H1 (cell line): ENCODE measurements at regions not wholly inside any gene's neighbourhood (a gene's known extent, or its start where the extent isn't known, plus 50 kb on each side); places are given as distances from the start of the nearest gene placed in this dataset.

Experiments used
- CTCF ChIA-PET: fragments of 300-600 bp; sonication (Branson Sonifier 250); formaldehyde crosslinking; loops from one replicate; lab custom pipeline; 2021; ENCODE audit not compliant: partially characterized antibody; lab: Charles Lee
- POLR2A ChIA-PET: fragments of 300-600 bp; sonication (Branson Sonifier 250); formaldehyde crosslinking; loops from one replicate; lab custom pipeline; 2021; ENCODE audit warnings: inconsistent platforms; ENCODE audit not compliant: partially characterized antibody; lab: Charles Lee
- DNase-seq, 2 experiments: peaks; one replicate each; pipeline versions ENCODE4 v3.0.0 to v3.0.0-alpha.2; 2010 to 2022; ENCODE audit warnings: low spot score in 2 of 2, low read depth in 1 of 2, mixed read lengths in 1 of 2
- FAIRE-seq: peaks from 2 replicates; lab custom pipeline; 2011; peaks lifted over from hg19 to GRCh38; lab: Jason Lieb, UNC
- H2AFZ ChIP-seq: 2 replicates; pipeline ENCODE4 v1.8.1; 2012; ENCODE audit warnings: low read length, inconsistent platforms
- H2AK5ac ChIP-seq: 2 replicates; pipeline ENCODE4 v1.6.1; 2013; ENCODE audit warnings: low read depth, low read length
- H2BK120ac ChIP-seq: replicated peaks from 2 replicates; pipeline ENCODE3; 2013; ENCODE audit warnings: low read depth, low read length, inconsistent platforms
- H2BK12ac ChIP-seq: 2 replicates; pipeline ENCODE4 v1.6.1; 2013; ENCODE audit warnings: low read depth, low read length
- H2BK15ac ChIP-seq: 2 replicates; pipeline ENCODE4 v1.6.1; 2013; ENCODE audit warnings: low read length
- H2BK20ac ChIP-seq: 2 replicates; pipeline ENCODE4 v1.6.1; 2013; ENCODE audit warnings: low read length
- H2BK5ac ChIP-seq: 2 replicates; pipeline ENCODE4 v1.6.1; 2013; ENCODE audit warnings: low read depth, low read length
- H3K14ac ChIP-seq: 2 replicates; pipeline ENCODE4 v1.6.1; 2013; ENCODE audit warnings: inconsistent platforms; ENCODE audit not compliant: insufficient read length
- H3K18ac ChIP-seq: 2 replicates; pipeline ENCODE4 v1.6.1; 2013; ENCODE audit warnings: low read length; ENCODE audit errors: extremely low read depth
- H3K23ac ChIP-seq: 2 replicates; pipeline ENCODE4 v1.6.1; 2013; ENCODE audit warnings: inconsistent platforms; ENCODE audit not compliant: insufficient read length
- H3K23me2 ChIP-seq: 2 replicates; pipeline ENCODE4 v1.6.1; 2013; ENCODE audit warnings: low read depth, low read length
- H3K27ac ChIP-seq: 2 replicates; pipeline ENCODE4 v1.6.1; 2011; ENCODE audit warnings: low read depth, low read length, inconsistent platforms
- H3K27me3 ChIP-seq, 4 experiments: replicated peaks in 1 of 4; 1 replicate in 1 of 4; 2 replicates in 3 of 4; pipeline versions ENCODE4 v1.6.1 to v1.8.1; 2011 to 2013; ENCODE audit warnings: low read length in 3 of 4, mild to moderate bottlenecking in 3 of 4, inconsistent platforms in 2 of 4, mixed read lengths in 2 of 4, moderate library complexity in 1 of 4; ENCODE audit not compliant: control insufficient read depth in 3 of 4, insufficient read depth in 3 of 4; ENCODE audit errors: extremely low read depth in 1 of 4
- H3K36me3 ChIP-seq, 4 experiments: 2 replicates each; pipeline versions ENCODE4 v1.6.1 to v1.8.1; 2011 to 2013; ENCODE audit warnings: mild to moderate bottlenecking in 4 of 4, low read length in 3 of 4, moderate library complexity in 2 of 4, control low read depth in 1 of 4, inconsistent platforms in 1 of 4; ENCODE audit not compliant: insufficient read depth in 4 of 4, control insufficient read depth in 2 of 4
- H3K4ac ChIP-seq: replicated peaks from 2 replicates; pipeline ENCODE3; 2013; ENCODE audit warnings: low read length, low read depth, mixed read lengths, inconsistent platforms; ENCODE audit not compliant: insufficient read length
- H3K4me1 ChIP-seq, 4 experiments: replicated peaks in 1 of 4; 1 replicate in 1 of 4; 2 replicates in 3 of 4; pipeline versions ENCODE4 v1.6.1 to v1.8.1; 2011 to 2013; ENCODE audit warnings: low read length in 3 of 4, inconsistent platforms in 2 of 4, mixed read lengths in 1 of 4; ENCODE audit not compliant: insufficient read depth in 4 of 4, control insufficient read depth in 3 of 4
- H3K4me2 ChIP-seq, 2 experiments: 2 replicates each; pipeline versions ENCODE4 v1.6.1 to v1.8.1; 2011 to 2013; ENCODE audit warnings: low read depth in 2 of 2, low read length in 2 of 2, control low read depth in 1 of 2, inconsistent platforms in 1 of 2, mild to moderate bottlenecking in 1 of 2; ENCODE audit not compliant: insufficient read depth in 1 of 2
- H3K4me3 ChIP-seq, 4 experiments: fragments of 200-600, 300-600 bp in 1 of 4; sonication (generic), shearing (Covaris generic), sonication (Bioruptor Twin) in 1 of 4; 2 replicates each; pipeline versions ENCODE4 v1.5.1 to v1.8.1; 2011 to 2016; ENCODE audit warnings: low read length in 4 of 4, low read depth in 3 of 4, control low read depth in 2 of 4, inconsistent platforms in 2 of 4, mild to moderate bottlenecking in 2 of 4, mixed read lengths in 1 of 4, moderate library complexity in 1 of 4; ENCODE audit not compliant: insufficient read depth in 2 of 4; ENCODE audit errors: extremely low read depth in 1 of 4
- H3K56ac ChIP-seq: replicated peaks from 2 replicates; pipeline ENCODE3; 2013; ENCODE audit warnings: low read depth, mild to moderate bottlenecking, mixed read lengths, low read length, inconsistent platforms; ENCODE audit not compliant: insufficient read length
- H3K79me1 ChIP-seq: 2 replicates; pipeline ENCODE4 v1.6.1; 2013; ENCODE audit warnings: low read depth, low read length, control low read depth
- H3K79me2 ChIP-seq, 2 experiments: 2 replicates each; pipeline versions ENCODE4 v1.6.1 to v1.8.1; 2012 to 2013; ENCODE audit warnings: low read length in 2 of 2, mild to moderate bottlenecking in 2 of 2, inconsistent platforms in 1 of 2; ENCODE audit not compliant: insufficient read depth in 2 of 2, control insufficient read depth in 1 of 2
- H3K9ac ChIP-seq, 4 experiments: replicated peaks in 1 of 4; 1 replicate in 1 of 4; 2 replicates in 3 of 4; pipeline versions ENCODE4 v1.6.1 to v1.8.1; 2011 to 2013; ENCODE audit warnings: low read depth in 3 of 4, low read length in 3 of 4, control low read depth in 2 of 4, mild to moderate bottlenecking in 2 of 4, moderate library complexity in 2 of 4, inconsistent platforms in 1 of 4; ENCODE audit errors: extremely low read depth in 1 of 4
- H3K9me3 ChIP-seq, 2 experiments: 2 replicates each; pipeline versions ENCODE4 v1.6.1 to v1.8.1; 2012 to 2013; ENCODE audit warnings: mild to moderate bottlenecking in 2 of 2, moderate library complexity in 2 of 2, control low read depth in 1 of 2, inconsistent platforms in 1 of 2, low read depth in 1 of 2, low read length in 1 of 2, mixed read lengths in 1 of 2; ENCODE audit not compliant: insufficient read depth in 2 of 2
- H4K20me1 ChIP-seq, 2 experiments: replicated peaks in 1 of 2; 2 replicates each; pipeline versions ENCODE3 to v1.8.1; 2011 to 2013; ENCODE audit warnings: inconsistent platforms in 2 of 2, low read length in 2 of 2, mild to moderate bottlenecking in 1 of 2; ENCODE audit not compliant: insufficient read depth in 2 of 2, control insufficient read depth in 1 of 2
- H4K5ac ChIP-seq: 2 replicates; pipeline ENCODE4 v1.6.1; 2013; ENCODE audit warnings: low read length, low read depth, mixed read lengths, inconsistent platforms; ENCODE audit not compliant: insufficient read length
- H4K8ac ChIP-seq: 2 replicates; pipeline ENCODE4 v1.8.0; 2013; ENCODE audit warnings: mild to moderate bottlenecking, moderate library complexity, low read length, inconsistent platforms; ENCODE audit not compliant: insufficient read depth; ENCODE audit errors: extremely low read depth
- H4K91ac ChIP-seq: replicated peaks from 2 replicates; pipeline ENCODE3; 2013; ENCODE audit warnings: low read length, mixed read lengths, inconsistent platforms; ENCODE audit not compliant: insufficient read length
- NANOG ChIP-seq: IDR thresholded peaks from 2 replicates; pipeline ENCODE4 v1.6.1; 2011; ENCODE audit warnings: low read length, low read depth, mild to moderate bottlenecking, inconsistent platforms; ENCODE audit not compliant: insufficient read depth, poor library complexity, severe bottlenecking
- NRF1 ChIP-seq: IDR thresholded peaks from 2 replicates; pipeline ENCODE4 v1.6.1; 2011; ENCODE audit warnings: mild to moderate bottlenecking, low read depth, low read length, improper control_type of control experiment
- RFX5 ChIP-seq: IDR thresholded peaks from 2 replicates; pipeline ENCODE4 v1.6.1; 2011; ENCODE audit warnings: low read depth, low read length, improper control_type of control experiment, borderline replicate concordance
- SP1 ChIP-seq: IDR thresholded peaks from 2 replicates; pipeline ENCODE4 v1.6.1; 2011; ENCODE audit warnings: low read depth, low read length
- SUZ12 ChIP-seq: fragments of 200-600 bp; sonication (generic); IDR thresholded peaks from 2 replicates; pipeline ENCODE4 v1.6.1; 2012; ENCODE audit warnings: mild to moderate bottlenecking, inconsistent platforms, low read length, moderate library complexity, mixed read lengths
- WGBS, 2 experiments: shearing (Covaris generic) in 1 of 2; methylation state at CpG; one replicate each; pipeline versions ENCODE4 v1.1.6 to v1.1.7; 2013 to 2015; ENCODE audit warnings: low lambda C conversion rate in 2 of 2, mixed read lengths in 2 of 2, inconsistent platforms in 1 of 2, low coverage in 1 of 2, missing lambda C conversion rate in 1 of 2; ENCODE audit not compliant: insufficient replicate concordance in 2 of 2, insufficient coverage in 1 of 2, insufficient read length in 1 of 2; ENCODE audit errors: extremely low coverage in 1 of 2, missing lambda C conversion rate in 1 of 2; 5-methylcytosine and 5-hydroxymethylcytosine counted together
- TF ChIP-seq, protein P1 (sequence below), 3 experiments: IDR thresholded peaks; 1 replicate in 2 of 3; 2 replicates in 1 of 3; pipeline versions ENCODE4 v1.5.1 to v1.6.1; 2011; ENCODE audit warnings: low read length in 3 of 3, mild to moderate bottlenecking in 3 of 3, inconsistent platforms in 2 of 3, low read depth in 1 of 3, moderate library complexity in 1 of 3; ENCODE audit not compliant: insufficient read depth in 1 of 3; ENCODE audit errors: control extremely low read depth in 1 of 3
- TF ChIP-seq, protein P2 (sequence below): IDR thresholded peaks from 2 replicates; pipeline ENCODE4 v1.6.1; 2012; ENCODE audit warnings: inconsistent platforms
- TF ChIP-seq, protein P3 (sequence below): IDR thresholded peaks from 2 replicates; pipeline ENCODE4 v1.6.1; 2012; ENCODE audit warnings: inconsistent platforms
- TF ChIP-seq, protein P4 (sequence below): IDR thresholded peaks from 2 replicates; pipeline ENCODE4 v1.6.1; 2012; ENCODE audit warnings: low read length, inconsistent platforms

DNA sequence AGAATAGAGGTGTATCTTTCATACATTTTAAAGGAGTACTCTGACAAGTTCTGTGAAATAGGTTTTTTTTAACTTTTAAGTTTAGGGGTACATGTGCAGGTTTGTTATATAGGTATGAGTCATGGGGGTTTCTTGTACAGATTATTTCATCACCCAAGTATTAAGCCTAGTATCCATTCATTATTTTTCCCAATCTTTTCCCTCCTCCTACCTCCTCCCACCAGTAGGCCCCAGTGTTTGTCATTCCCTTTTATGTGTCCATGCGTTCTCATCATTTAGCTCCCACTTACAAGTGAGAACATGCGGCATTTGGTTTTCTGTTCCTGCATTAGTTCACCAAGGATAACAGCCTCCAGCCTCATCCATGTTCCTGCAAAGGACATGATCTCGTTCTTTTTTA lies 175.5 kb downstream of the CYB561 start:
- CTCF ChIA-PET = interaction anchor here (1.0 kb wide), 1 partner anchor 154 kb away, joined by 3 read pairs; no protein-coding TSS in a partner anchor
- WGBS, 2 experiments = 92% methylated on average over 3 of the region's 3 CpGs; no CpG with 5 or more reads in 1 of the 2 experiments
- Histone ChIP-seq H3K4me2 (no peak overlapping the region), H4K5ac (no peak overlapping the region), H2BK20ac (no peak overlapping the region), H3K79me2 (no peaks in the 10 kb centered on the region), H3K4ac (no peak overlapping the region), H3K4me3 (no peak overlapping the region), H3K14ac (no peak overlapping the region), H4K8ac (no peak overlapping the region), H2AK5ac (no peak overlapping the region), H3K9me3 (no peaks in the 10 kb centered on the region), H2AFZ (no peak overlapping the region), H4K91ac (no peak overlapping the region), H2BK5ac (no peak overlapping the region), H3K56ac (no peak overlapping the region), H3K27ac (no peak overlapping the region), H3K23ac (no peak overlapping the region), H2BK12ac (no peak overlapping the region), H2BK15ac (no peak overlapping the region), H3K9ac (no peak overlapping the region), H3K4me1 (0 out of 7 replicates have a peak, but pooled peaks cover 0 to 2% (median 0%) of the 10 kb centered on the region in 4 experiments), H3K36me3 (no peaks in the 10 kb centered on the region), H3K23me2 (no peaks in the 10 kb centered on the region), H3K18ac (no peak overlapping the region), H2BK120ac (no peak overlapping the region), H3K27me3 (no peaks in the 10 kb centered on the region), H4K20me1 (no peaks in the 10 kb centered on the region), H3K79me1 (no peaks in the 10 kb centered on the region; the same call in 1 of the 2 replicates)
- no peak for DNase-seq
- no peak for FAIRE-seq
- POLR2A ChIA-PET = no interaction called here
- TF ChIP-seq, protein P1, sequence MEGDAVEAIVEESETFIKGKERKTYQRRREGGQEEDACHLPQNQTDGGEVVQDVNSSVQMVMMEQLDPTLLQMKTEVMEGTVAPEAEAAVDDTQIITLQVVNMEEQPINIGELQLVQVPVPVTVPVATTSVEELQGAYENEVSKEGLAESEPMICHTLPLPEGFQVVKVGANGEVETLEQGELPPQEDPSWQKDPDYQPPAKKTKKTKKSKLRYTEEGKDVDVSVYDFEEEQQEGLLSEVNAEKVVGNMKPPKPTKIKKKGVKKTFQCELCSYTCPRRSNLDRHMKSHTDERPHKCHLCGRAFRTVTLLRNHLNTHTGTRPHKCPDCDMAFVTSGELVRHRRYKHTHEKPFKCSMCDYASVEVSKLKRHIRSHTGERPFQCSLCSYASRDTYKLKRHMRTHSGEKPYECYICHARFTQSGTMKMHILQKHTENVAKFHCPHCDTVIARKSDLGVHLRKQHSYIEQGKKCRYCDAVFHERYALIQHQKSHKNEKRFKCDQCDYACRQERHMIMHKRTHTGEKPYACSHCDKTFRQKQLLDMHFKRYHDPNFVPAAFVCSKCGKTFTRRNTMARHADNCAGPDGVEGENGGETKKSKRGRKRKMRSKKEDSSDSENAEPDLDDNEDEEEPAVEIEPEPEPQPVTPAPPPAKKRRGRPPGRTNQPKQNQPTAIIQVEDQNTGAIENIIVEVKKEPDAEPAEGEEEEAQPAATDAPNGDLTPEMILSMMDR (IDR thresholded peaks at IDR 0.05; ENCODE audit: control extremely low read depth in 1 of 3, insufficient read depth in 1 of 3, low read depth in 1 of 3, low read length in 3 of 3) = no peak
- TF ChIP-seq NANOG (no peak), SP1 (no peak), SUZ12 (no peak), NRF1 (no peak), RFX5 (no peak)
- TF ChIP-seq, protein P2, sequence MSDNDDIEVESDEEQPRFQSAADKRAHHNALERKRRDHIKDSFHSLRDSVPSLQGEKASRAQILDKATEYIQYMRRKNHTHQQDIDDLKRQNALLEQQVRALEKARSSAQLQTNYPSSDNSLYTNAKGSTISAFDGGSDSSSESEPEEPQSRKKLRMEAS = no peak
- TF ChIP-seq, protein P3, sequence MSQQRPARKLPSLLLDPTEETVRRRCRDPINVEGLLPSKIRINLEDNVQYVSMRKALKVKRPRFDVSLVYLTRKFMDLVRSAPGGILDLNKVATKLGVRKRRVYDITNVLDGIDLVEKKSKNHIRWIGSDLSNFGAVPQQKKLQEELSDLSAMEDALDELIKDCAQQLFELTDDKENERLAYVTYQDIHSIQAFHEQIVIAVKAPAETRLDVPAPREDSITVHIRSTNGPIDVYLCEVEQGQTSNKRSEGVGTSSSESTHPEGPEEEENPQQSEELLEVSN = no peak
- TF ChIP-seq, protein P4, sequence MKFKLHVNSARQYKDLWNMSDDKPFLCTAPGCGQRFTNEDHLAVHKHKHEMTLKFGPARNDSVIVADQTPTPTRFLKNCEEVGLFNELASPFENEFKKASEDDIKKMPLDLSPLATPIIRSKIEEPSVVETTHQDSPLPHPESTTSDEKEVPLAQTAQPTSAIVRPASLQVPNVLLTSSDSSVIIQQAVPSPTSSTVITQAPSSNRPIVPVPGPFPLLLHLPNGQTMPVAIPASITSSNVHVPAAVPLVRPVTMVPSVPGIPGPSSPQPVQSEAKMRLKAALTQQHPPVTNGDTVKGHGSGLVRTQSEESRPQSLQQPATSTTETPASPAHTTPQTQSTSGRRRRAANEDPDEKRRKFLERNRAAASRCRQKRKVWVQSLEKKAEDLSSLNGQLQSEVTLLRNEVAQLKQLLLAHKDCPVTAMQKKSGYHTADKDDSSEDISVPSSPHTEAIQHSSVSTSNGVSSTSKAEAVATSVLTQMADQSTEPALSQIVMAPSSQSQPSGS = no peak
